ENCODE measurements at regions not wholly inside any gene's neighbourhood (a gene's known extent, or its start where the extent isn't known, plus 50 kb on each side); places are given as distances from the start of the nearest gene placed in this dataset.
A peak's percentile ranks its signal among the peaks of the same experiment; 100 is the strongest.

- no peak for DNase-seq (ENCODE audit: low read depth in 4 of 4, low spot score in 3 of 4)
Observed at GRCh38 chr12:58509116-58509885, 411.0 kb downstream of the LRIG3 start.

GRCh38 chr12:58513301-58513834 lies 406.9 kb downstream of the LRIG3 start:
- no peak for DNase-seq (ENCODE audit: low read depth in 4 of 4, low spot score in 3 of 4)

- no peak for DNase-seq (ENCODE audit: low read depth in 4 of 4, low spot score in 3 of 4)
Observed at GRCh38 chr12:58513852-58514251, 406.5 kb downstream of the LRIG3 start.

GRCh38 chr12:58519839-58520238 lies 400.5 kb downstream of the LRIG3 start:
- DNase-seq (ENCODE audit: low read depth in 4 of 4, low spot score in 3 of 4), result no peak

- no peak for DNase-seq (ENCODE audit: low read depth in 4 of 4, low spot score in 3 of 4)
Observed at GRCh38 chr12:58521152-58521551, 399.2 kb downstream of the LRIG3 start.

- no peak for DNase-seq (ENCODE audit: low read depth in 4 of 4, low spot score in 3 of 4)
Observed at GRCh38 chr12:58521796-58522195, 398.5 kb downstream of the LRIG3 start.

GRCh38 chr12:58523360-58523759 lies 396.9 kb downstream of the LRIG3 start:
- DNase-seq (ENCODE audit: low read depth in 4 of 4, low spot score in 3 of 4), result no peak

- no peak for DNase-seq (ENCODE audit: low read depth in 4 of 4, low spot score in 3 of 4)
Observed at GRCh38 chr12:58528271-58528670, 392.0 kb downstream of the LRIG3 start.

- DNase-seq (ENCODE audit: low read depth in 4 of 4, low spot score in 3 of 4), result no peak
Observed at GRCh38 chr12:58529114-58529665, 391.1 kb downstream of the LRIG3 start.

- DNase-seq (ENCODE audit: low read depth in 4 of 4, low spot score in 3 of 4), result no peak
Observed at GRCh38 chr12:58529897-58530741, 390.2 kb downstream of the LRIG3 start.

GRCh38 chr12:58530742-58531062 lies 389.6 kb downstream of the LRIG3 start:
- no peak for DNase-seq (ENCODE audit: low read depth in 4 of 4, low spot score in 3 of 4)

GRCh38 chr12:58532855-58533608 lies 387.3 kb downstream of the LRIG3 start:
- DNase-seq (ENCODE audit: low read depth in 4 of 4, low spot score in 3 of 4), result no peak

- DNase-seq (ENCODE audit: low read depth in 4 of 4, low spot score in 3 of 4), result no peak
Observed at GRCh38 chr12:58533652-58534051, 386.7 kb downstream of the LRIG3 start.

GRCh38 chr12:58537278-58537677 lies 383.0 kb downstream of the LRIG3 start:
- DNase-seq (ENCODE audit: low read depth in 4 of 4, low spot score in 3 of 4), result no peak

GRCh38 chr12:58539295-58539694 lies 381.0 kb downstream of the LRIG3 start:
- DNase-seq (ENCODE audit: low read depth in 4 of 4, low spot score in 3 of 4), result no peak

- peak; percentile 47 to 72 (median 67) for DNase-seq (ENCODE audit: low read depth in 4 of 4, low spot score in 3 of 4)
Observed at GRCh38 chr12:58540480-58541299, 379.6 kb downstream of the LRIG3 start.

- no peak for DNase-seq (ENCODE audit: low read depth in 4 of 4, low spot score in 3 of 4)
Observed at GRCh38 chr12:58541300-58541690, 379.0 kb downstream of the LRIG3 start.

GRCh38 chr12:58544281-58544680 lies 376.0 kb downstream of the LRIG3 start:
- no peak for DNase-seq (ENCODE audit: low read depth in 4 of 4, low spot score in 3 of 4)

- no peak for DNase-seq (ENCODE audit: low read depth in 4 of 4, low spot score in 3 of 4)
Observed at GRCh38 chr12:58547217-58547616, 373.1 kb downstream of the LRIG3 start.

- DNase-seq (ENCODE audit: low read depth in 4 of 4, low spot score in 3 of 4), result no peak
Observed at GRCh38 chr12:58548801-58549200, 371.5 kb downstream of the LRIG3 start.
